GM19468 (cell line): ENCODE measurements at regions not wholly inside any gene's neighbourhood (a gene's known extent, or its start where the extent isn't known, plus 50 kb on each side); places are given as distances from the start of the nearest gene placed in this dataset.
"Not testable (repeated sequence)": the region's sequence is repeated elsewhere in the genome, so short reads cannot be mapped to it uniquely, and the experiment has no call there.

Source experiments
- ATAC-seq: cut with Tn5 transposase; IDR thresholded peaks from one replicate; pipeline ENCODE4 v1.9.1; 2021; ENCODE audit warnings: mild to moderate bottlenecking, moderate library complexity, moderate number of reproducible peaks; ENCODE audit not compliant: unreplicated experiment; ENCODE audit errors: extremely low read depth

- ATAC-seq, result no peak
Observed at GRCh38 chr10:4234661-4235060, 449.7 kb upstream of the KLF6 start.

- no peak for ATAC-seq
Observed at GRCh38 chr10:4231439-4231838, 446.4 kb upstream of the KLF6 start.

- no peak for ATAC-seq
Observed at GRCh38 chr10:4230036-4230435, 445.0 kb upstream of the KLF6 start.

- no peak for ATAC-seq
Observed at GRCh38 chr10:4229106-4229505, 444.1 kb upstream of the KLF6 start.

GRCh38 chr10:4227586-4227985 is 442.6 kb upstream of the KLF6 start:
- ATAC-seq, result no peak

GRCh38 chr10:4226941-4227540 is 442.0 kb upstream of the KLF6 start:
- ATAC-seq, result no peak

GRCh38 chr10:4224178-4224577 is 439.2 kb upstream of the KLF6 start:
- no peak for ATAC-seq

- ATAC-seq, result not testable (repeated sequence)
Observed at GRCh38 chr10:4221310-4221709, 436.3 kb upstream of the KLF6 start.

- ATAC-seq, result no peak
Observed at GRCh38 chr10:4219901-4220300, 434.9 kb upstream of the KLF6 start.

- ATAC-seq, result no peak
Observed at GRCh38 chr10:4217653-4218052, 432.6 kb upstream of the KLF6 start.

- no peak for ATAC-seq
Observed at GRCh38 chr10:4217187-4217586, 432.2 kb upstream of the KLF6 start.

- no peak for ATAC-seq
Observed at GRCh38 chr10:4216726-4217125, 431.7 kb upstream of the KLF6 start.

GRCh38 chr10:4215963-4216575 is 431.1 kb upstream of the KLF6 start:
- no peak for ATAC-seq

GRCh38 chr10:4215485-4215884 is 430.5 kb upstream of the KLF6 start:
- ATAC-seq, result no peak

GRCh38 chr10:4214908-4215307 is 429.9 kb upstream of the KLF6 start:
- no peak for ATAC-seq

GRCh38 chr10:4213441-4213840 is 428.4 kb upstream of the KLF6 start:
- ATAC-seq, result no peak

GRCh38 chr10:4212111-4212630 is 427.2 kb upstream of the KLF6 start:
- no peak for ATAC-seq

GRCh38 chr10:4208499-4208898 is 423.5 kb upstream of the KLF6 start:
- no peak for ATAC-seq

GRCh38 chr10:4205113-4205512 is 420.1 kb upstream of the KLF6 start:
- ATAC-seq, result no peak

- ATAC-seq, result no peak
Observed at GRCh38 chr10:4202938-4203337, 417.9 kb upstream of the KLF6 start.

- no peak for ATAC-seq
Observed at GRCh38 chr10:4201866-4202825, 417.1 kb upstream of the KLF6 start.
